Uterus (tissue), 2 donors: ENCODE measurements at regions not wholly inside any gene's neighbourhood (a gene's known extent, or its start where the extent isn't known, plus 50 kb on each side); places are given as distances from the start of the nearest gene placed in this dataset.

Experiments
- CTCF ChIP-seq, 4 experiments: fragments of 200-600 bp in 2 of 4; fragments of 450-650 bp in 2 of 4; sonication (generic) in 2 of 4; IDR thresholded peaks; one replicate each; pipeline ENCODE4 v1.5.1; 2016 to 2019; ENCODE audit warnings: antibody characterized with exemption in 4 of 4, mild to moderate bottlenecking in 2 of 4, moderate library complexity in 1 of 4
- POLR2A ChIP-seq, 2 donors: fragments of 450-650 bp; IDR thresholded peaks; one replicate each; pipeline ENCODE4 v1.6.1; 2016; ENCODE audit warnings: antibody characterized with exemption in 2 of 2, mild to moderate bottlenecking in 1 of 2, moderate library complexity in 1 of 2

GRCh38 chr10:124210263-124210662 is 116.9 kb upstream of the CHST15 start:
- TF ChIP-seq POLR2A (IDR thresholded peaks at IDR 0.05) (no peak), CTCF (IDR thresholded peaks at IDR 0.05) (no peak)
